ENCODE measurements at regions not wholly inside any gene's neighbourhood (a gene's known extent, or its start where the extent isn't known, plus 50 kb on each side); places are given as distances from the start of the nearest gene placed in this dataset.

- DNase-seq = no peak
These were observed 66.7 kb upstream of the CAST start for GRCh38 chr5:96595300-96596090.

DNA sequence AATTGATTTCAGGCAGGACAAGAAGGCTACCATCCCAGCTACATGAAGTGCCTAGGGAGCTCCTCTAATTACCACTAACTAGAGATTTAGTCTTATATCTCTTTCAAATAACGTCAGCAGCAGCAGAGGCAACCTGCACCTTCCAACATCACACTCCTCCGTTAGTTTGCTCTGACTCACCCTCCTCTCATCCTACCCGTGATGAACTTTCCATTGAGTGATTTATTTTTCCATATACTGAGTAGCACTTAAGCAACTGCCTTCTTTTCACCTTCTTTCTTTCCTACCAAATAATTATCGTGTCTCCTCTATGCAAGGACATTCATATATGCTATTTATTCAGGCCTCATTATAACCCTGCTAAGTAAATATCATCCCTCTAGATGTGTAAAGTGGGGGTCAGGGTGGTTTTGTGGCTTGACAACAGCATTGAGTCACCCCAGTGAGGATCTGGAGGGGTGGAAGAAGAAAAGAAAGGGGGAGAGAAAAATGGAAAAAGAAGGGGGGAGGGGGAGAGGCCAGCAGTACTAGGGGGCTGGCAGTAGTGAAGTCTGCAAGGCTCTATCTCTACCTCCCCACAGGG is 64.6 kb upstream of the CAST start:
- no peak for DNase-seq

DNA sequence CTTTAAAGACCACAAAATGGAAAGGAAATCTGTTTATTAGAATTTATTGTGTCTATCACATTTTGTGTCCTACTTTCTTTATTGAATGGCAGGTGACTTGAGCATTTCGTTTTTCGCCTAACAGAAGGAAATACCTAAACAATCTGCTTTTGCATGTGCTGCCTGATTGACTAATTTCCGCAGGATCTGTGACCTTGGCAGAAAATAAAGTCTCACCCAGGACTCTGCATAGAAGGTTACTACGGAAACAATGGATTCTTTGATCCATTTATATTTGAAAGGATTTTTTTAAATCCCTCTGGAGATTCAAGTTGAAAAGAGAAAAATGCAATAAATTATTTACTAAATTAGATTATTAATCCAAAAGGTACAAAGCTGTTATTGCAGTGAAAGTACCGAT is 61.0 kb upstream of the CAST start:
- no peak for DNase-seq

DNA sequence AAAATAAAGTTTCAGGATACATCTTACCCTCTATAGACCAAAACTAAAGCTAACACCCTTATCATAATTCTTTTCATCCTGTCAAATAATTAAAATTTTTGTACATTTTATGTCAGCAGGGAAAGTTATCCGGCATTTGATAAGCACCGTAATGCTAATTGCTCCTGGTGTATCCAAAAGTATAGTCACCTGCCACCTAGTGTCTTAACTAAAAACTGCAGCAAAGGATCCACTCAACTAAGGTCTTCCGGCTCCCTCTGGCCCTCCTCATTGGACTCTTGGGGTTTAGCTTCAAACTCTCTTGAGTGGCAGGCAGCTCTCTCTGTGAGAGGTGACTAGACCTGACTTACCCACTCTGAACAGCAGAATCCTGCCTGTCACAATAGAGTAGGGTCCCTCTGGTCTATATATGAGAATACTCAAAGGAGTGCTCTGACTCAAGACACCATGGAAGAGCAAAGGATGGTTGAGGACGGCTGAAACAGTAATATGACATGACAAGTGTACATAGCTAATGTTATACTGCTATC is 60.4 kb upstream of the CAST start:
- DNase-seq = peak; percentile 79

DNA sequence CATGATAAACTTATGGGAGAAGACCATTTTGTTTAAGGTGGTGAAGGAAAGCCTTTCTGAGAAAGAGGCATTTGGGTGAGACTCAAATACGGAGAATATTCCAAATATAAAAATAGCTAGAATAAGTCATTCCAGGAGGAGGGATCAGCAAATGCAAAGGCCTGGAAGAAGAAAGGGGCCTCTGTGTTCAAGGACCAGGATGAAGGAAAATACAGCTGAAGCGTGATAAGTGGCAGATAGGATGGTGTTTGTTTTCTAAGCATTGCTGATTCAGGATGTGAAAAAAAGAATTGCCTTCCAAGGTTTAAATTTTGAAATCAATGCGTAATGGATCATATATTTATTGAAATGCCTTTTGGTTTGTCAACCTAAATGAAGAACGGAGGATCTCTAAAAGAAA is 59.4 kb upstream of the CAST start:
- DNase-seq = no peak

DNA sequence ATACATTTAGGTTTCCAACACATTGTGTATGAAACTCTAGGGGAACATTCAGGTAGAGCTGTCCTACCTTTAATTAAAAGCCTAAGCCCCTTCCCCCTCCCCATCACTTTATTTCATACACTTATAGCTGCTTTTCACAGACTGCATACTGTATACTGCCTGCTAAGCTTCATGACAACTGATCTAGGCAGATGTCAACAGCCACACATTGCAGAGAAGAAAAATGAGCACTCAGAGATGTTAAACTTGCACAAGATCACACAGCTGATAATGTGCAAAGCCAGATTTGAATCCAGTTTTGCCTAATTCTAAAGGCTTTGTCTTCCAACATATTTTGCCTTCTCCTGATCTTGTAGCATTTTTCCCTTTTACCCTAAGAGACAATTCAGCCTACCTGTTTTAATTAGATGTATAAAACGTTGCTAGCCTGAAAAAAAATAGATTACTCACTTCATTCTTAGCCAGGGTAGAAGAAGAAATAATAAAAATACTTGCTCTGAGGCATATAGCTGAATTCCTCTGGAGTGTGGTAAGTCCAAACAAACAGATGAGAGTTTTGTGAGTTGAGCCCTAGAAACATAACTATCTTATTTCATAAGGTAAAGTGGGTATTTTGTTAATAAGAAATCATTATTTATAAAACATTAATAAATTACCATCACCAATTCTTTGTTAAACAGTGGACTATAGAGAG is 56.9 kb upstream of the CAST start:
- no peak for DNase-seq

DNA sequence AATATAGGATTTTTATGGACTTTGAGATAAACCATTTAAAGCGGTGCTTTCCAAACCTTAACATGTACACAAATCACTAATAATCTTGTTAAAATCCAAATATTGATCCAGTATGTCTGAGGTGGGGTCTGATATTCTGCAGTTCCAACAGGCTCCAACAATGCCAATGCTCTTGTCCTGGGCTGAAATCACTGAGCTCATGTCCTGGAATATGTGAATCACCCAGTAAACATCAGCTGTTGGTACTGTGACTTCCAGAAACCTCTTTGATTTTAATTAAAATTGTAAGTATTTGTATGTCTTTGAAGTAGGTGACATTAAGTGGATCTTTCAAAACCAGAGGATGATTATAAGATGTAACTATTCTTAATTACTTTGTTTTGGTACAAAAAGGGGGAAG is 52.8 kb upstream of the CAST start:
- no peak for DNase-seq

DNA sequence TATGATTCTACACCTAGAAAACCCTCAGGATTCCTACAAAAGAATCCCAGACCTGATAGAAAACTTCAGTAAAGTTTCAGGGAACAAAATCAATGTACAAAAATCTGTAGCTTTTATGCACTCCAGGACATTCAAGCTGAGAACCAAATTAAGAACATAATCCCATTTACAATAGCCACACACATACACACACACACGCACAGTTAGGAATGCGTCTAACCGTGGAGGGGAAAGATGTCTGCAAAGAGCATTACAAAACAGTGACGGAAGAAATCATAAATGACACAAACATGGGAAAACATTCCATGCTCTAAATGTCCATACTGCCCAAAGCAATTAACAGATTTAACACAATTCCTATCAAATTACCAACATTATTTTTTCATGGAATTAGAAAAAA is 51.4 kb upstream of the CAST start:
- no peak for DNase-seq

DNA sequence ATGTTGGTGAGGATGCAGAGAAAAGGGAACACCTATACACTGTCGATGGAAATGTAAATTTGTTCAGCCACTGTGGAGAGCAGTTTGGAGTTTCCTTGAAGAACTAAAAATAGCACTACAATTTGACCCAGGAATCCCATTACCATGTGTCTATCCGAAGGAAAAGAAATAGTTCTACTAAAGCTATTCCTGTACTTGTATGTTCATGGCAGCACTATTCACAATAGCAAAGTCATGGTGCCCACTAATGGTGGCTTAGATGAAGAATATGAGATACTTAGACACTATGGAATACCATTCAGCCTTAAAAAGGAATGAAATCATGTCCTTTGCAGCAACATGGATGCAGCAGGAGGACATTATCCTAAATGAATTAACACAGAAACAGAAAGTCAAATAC is 50.2 kb upstream of the CAST start:
- no peak for DNase-seq

All from midbrain (tissue), 1 donor.